K562 (cell line): ENCODE measurements at regions not wholly inside any gene's neighbourhood (a gene's known extent, or its start where the extent isn't known, plus 50 kb on each side); places are given as distances from the start of the nearest gene placed in this dataset.

ENCODE experiments used
- CSDE1 ChIP-seq, 2 experiments: fragments of 450-650 bp; IDR thresholded peaks; 2 replicates each; pipeline ENCODE4 v1.6.1; 2016; ENCODE audit warnings: mild to moderate bottlenecking in 1 of 2
- MAZ ChIP-seq, 2 experiments: fragments of 450-650 bp in 1 of 2; sonication (generic) in 1 of 2; formaldehyde crosslinking; IDR thresholded peaks in 1 of 2; conservative IDR thresholded peaks in 1 of 2; 2 replicates each; pipeline versions ENCODE4 v1.4.0 to v1.5.0; 2020; ENCODE audit warnings: mild to moderate bottlenecking in 1 of 2, missing genetic modification reagents in 1 of 2
- RAD21 ChIP-seq, 2 experiments: fragments of 250-450 bp in 1 of 2; fragments of 450-650 bp in 1 of 2; sonication (Bioruptor Pico) in 1 of 2; formaldehyde crosslinking in 1 of 2; IDR thresholded peaks in 1 of 2; conservative IDR thresholded peaks in 1 of 2; 2 replicates each; pipeline versions ENCODE4 v1.4.0 to v1.8.0; 2020 to 2022; ENCODE audit warnings: mild to moderate bottlenecking in 2 of 2, moderate library complexity in 1 of 2
- TF ChIP-seq, protein P1 (sequence below), 3 experiments: IDR thresholded peaks in 2 of 3; conservative IDR thresholded peaks in 1 of 3; 2 replicates each; pipeline ENCODE4 v1.5.1; 2011 to 2012; ENCODE audit warnings: low read length in 3 of 3, mild to moderate bottlenecking in 3 of 3, control low read depth in 2 of 3, improper control_type of control experiment in 1 of 3, inconsistent platforms in 1 of 3, low read depth in 1 of 3, mixed read lengths in 1 of 3, moderate library complexity in 1 of 3; ENCODE audit not compliant: insufficient read depth in 2 of 3

DNA sequence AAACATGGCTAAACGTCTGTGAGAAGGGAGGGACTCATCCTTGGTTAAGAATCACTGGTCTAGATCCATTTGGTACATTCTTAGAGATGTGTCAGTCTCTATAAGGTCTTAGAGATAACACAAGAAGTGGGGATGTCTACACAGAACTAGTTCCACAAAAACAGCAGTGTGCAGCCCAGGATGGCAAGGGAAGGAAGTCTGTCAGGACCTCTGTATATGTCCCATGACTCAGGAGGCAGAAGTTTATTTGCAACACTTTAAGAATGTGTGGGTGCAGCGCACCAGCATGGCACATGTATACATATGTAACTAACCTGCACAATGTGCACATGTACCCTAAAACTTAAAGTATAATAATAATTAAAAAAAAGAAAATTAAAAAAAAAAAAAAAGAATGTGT, 548.5 kb upstream of the SOX9 start:
- no peak for TF ChIP-seq CSDE1 (IDR thresholded peaks at IDR 0.05)
- no peak for TF ChIP-seq MAZ (CRISPR knock-in tag; conservative IDR thresholded peaks at IDR 0.05 in 1 of 2, IDR thresholded peaks at IDR 0.05 in 1 of 2)
- TF ChIP-seq, protein P1, sequence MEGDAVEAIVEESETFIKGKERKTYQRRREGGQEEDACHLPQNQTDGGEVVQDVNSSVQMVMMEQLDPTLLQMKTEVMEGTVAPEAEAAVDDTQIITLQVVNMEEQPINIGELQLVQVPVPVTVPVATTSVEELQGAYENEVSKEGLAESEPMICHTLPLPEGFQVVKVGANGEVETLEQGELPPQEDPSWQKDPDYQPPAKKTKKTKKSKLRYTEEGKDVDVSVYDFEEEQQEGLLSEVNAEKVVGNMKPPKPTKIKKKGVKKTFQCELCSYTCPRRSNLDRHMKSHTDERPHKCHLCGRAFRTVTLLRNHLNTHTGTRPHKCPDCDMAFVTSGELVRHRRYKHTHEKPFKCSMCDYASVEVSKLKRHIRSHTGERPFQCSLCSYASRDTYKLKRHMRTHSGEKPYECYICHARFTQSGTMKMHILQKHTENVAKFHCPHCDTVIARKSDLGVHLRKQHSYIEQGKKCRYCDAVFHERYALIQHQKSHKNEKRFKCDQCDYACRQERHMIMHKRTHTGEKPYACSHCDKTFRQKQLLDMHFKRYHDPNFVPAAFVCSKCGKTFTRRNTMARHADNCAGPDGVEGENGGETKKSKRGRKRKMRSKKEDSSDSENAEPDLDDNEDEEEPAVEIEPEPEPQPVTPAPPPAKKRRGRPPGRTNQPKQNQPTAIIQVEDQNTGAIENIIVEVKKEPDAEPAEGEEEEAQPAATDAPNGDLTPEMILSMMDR (IDR thresholded peaks at IDR 0.05 in 2 of 3, conservative IDR thresholded peaks at IDR 0.05 in 1 of 3; ENCODE audit: insufficient read depth in 2 of 3, low read depth in 1 of 3, low read length in 3 of 3): no peak
- TF ChIP-seq RAD21 (CRISPR knock-in tag; conservative IDR thresholded peaks at IDR 0.05 in 1 of 2, IDR thresholded peaks at IDR 0.05 in 1 of 2): no peak
